ENCODE measurements at regions not wholly inside any gene's neighbourhood (a gene's known extent, or its start where the extent isn't known, plus 50 kb on each side); places are given as distances from the start of the nearest gene placed in this dataset.
"Not testable (repeated sequence)": the region's sequence is repeated elsewhere in the genome, so short reads cannot be mapped to it uniquely, and the experiment has no call there.

DNA sequence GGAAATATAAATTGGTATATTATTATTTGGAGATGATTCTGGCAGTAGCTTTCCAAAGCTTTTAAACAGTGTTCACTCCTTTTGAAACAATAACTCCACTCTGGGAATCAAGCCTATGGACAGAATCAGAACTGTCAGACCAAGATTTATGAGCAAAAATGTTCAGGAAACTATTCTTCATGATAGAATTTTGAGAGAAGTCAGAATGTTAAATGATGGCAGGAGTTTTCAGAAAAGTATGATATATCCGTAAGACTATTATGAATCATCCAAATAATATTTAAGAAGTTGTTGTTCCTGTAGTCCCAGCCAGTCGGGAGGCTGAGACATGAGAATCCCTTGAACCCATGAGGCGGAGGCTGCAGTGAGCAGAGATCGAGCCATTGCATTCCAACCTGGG is 50.5 kb upstream of the ADGRG2 start:
- DNase-seq: no peak

DNA sequence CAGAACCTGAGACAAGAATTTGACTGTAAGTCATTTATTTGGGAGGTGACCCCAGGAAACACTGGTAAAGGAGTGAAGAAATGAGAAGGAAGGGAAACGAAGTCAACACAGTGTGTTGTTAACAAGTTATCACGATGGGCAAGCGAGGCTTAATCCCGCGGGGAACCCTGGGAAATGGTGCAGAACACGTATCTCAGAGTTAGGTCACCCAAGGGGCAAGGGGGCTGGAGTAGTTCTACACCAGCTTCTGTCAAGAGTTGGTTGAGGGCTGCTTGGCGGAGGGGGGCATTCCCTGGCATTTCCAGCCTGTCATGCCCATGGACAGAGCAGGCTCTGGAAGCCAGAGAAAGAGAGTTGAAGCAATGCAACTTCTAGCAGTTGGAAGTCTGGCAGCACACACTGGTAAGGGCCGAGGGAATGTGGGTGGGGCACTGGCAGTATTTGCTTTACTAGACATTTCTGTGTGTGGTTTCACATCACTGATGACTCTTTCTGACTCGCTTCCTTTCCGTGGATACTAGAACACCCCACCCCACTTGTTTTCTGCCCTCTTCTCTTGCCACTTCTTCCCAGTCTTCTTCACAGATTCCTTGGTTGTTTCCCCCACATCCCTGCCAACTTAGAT is 52.2 kb upstream of the ADGRG2 start:
- DNase-seq: no peak

DNA sequence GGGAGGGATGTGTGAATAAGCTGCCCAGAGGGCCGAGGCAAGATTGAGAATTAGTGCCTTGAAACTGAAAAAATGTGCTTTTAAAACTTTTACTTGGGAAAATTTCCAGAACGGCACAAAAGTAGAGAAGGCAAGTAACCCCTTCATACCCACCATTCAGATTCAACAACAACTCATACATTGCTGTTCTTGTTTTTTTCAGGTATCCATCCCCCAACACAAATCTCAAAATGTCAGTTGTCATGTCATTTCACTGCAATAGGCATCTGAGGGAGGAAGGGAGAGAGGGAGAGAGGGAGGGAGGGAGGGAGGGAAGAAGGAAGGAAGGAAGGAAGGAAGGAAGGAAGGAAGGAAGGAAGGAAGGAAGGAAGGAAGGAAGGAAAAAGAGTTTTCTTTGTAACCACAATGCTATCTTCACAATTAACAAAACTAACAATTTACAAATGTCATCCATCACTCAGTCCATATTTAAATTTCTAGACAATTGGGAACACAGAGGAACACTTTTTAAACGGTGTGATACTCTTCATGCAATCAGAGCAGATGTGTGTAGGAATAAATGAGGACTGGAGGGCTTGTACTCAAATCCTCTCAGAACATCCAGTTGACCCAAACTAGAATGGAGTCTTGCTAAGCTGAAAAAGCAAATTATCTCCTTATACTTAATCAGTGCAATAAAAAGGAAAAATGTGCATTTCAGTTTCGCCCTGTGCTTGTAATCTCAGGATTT is 54.8 kb upstream of the ADGRG2 start:
- no peak for DNase-seq

DNA sequence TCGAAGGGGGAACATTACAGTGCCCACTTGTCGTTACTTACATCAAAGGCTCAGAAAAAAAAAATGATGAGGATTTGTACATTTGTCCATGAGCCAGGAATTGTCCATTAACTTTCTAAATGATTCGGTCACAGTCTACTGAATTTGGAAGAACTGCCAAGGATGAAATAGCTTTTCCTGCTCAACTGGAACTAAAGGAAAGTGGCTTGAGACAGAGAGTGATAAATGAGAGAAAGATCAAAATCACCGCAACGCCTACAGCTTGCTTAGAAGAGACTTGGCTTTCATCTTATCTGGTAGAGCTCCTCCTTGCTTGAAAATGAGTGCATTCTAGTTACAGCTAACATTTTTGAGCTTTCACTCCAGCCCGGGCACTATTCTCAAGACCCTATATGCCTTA is 55.5 kb upstream of the ADGRG2 start:
- no peak for DNase-seq

DNA sequence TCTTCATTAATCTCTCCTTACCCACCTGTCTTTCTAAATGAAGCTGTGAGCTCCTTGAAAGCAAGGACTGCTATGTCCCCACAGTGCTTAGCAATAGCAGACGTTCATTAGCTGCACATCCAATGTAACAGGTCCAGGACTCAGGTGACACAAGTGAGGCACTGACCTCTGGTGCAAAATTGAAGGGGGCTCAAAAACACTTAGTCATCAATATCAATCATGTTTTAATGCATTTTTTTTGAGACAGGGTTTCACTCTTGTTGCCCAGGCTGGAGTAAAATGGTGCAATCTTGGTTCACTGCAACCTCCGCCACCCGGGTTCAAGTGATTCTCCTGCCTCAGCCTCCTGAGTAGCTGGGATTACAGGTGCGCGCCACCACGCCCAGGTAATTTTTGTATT is 56.1 kb upstream of the ADGRG2 start:
- no peak for DNase-seq

DNA sequence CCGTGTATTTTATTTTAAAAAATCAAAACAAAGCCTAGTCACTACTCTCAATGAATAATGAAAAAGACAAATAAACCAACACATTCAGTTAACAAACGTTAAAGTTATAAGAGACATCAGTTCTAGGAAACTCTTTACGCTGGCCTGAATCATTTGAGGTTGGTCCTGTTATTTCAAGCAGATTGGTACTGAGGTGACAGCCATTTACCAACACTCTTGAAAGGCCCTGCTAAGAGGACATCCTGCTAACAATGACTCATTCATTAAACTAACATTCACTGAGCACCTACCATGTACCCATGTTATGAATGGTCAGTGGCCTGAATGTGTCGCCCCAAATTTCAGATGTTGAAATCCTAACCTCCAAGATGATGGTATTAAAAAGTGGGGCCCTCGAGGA is 57.1 kb upstream of the ADGRG2 start:
- DNase-seq: no peak

DNA sequence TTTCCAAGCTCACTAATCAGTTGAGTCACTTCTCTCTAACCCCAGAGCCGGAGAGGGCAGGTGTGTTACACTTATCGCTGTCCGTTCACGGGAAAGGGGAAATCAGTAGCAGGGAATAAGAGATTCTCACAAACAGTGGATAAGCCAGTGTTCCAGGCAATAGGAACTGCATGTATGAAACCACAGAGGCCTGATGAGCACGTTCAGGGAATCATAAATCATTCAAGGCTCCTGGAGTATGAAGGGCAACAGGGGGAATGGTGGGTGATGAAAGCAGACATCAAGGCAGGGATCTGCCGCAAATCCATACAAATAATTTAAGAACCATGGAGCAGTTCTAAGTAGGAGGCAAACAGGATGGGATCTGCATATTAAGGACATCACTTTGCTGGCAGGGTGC is 59.1 kb upstream of the ADGRG2 start:
- DNase-seq: no peak

DNA sequence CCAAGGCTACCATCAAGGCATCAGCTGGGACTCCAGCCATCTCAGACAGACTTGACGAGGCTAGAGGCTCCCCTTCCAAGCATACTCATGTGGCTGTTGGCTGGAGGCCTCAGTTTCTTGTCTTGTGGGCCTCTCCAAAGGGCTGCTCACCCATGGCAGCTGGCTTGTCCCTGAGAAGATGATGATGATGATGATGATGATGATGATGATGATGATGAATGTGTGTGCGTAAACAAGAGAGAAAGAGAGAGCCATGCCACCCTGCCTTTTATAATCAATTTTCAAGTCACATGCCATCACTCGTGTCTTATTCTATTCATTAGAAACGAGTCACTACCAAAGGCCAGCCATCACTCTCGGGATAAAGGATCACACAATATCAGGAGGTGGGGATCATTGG is 60.5 kb upstream of the ADGRG2 start:
- no peak for DNase-seq

DNA sequence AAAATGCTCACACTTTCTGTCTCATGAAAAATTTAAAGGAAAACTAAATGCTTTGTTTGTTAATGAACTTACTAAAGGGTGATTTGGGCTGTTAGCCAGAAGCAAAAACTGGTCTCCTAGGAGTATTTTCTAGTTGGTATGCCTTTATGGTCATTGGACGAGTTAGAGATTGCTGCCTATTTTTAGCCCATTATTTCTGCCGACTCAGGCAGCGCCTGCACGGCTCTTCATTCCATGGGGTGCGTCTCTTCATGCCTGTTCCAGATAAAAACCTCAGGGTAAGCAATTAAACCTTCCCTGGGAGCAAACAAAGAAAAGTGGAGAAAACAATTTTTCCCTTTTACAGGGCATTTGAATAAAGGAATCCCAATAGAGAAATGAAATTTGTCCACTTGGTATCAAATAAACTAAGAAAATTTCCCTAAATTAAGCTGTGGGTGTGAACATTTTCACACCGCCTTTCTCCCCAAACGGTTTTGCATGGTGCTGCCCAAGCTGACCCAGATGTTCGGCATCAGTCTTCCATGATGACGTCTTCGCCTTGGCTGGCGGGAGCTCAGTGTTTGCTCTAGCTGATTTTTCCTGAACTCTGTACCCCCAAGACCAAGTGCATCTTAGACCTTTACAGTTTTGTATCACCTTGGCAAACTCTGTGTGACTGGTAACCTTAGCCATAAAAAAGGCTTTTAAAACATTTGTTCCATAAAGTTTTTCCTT is 61.7 kb upstream of the ADGRG2 start:
- DNase-seq: no peak

DNA sequence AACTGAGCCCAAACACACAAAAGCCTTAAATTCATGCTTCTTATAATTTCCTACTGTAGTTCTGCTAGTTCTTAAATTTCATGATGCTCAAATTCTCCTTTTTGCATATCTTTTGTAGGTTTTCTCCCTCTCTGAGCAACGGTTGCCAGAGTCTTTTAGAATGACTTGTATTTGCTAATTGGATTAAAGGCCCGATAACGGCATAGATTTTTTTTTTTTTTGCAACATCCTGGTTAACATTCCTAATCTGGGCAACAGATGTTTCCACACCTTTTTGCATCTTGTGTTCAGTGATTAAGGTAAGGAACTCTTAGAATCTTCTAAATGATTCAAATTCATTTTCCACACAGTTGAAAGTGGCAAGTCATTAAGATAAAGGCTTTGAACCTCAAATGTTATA is 66.3 kb upstream of the ADGRG2 start:
- no peak for DNase-seq

DNA sequence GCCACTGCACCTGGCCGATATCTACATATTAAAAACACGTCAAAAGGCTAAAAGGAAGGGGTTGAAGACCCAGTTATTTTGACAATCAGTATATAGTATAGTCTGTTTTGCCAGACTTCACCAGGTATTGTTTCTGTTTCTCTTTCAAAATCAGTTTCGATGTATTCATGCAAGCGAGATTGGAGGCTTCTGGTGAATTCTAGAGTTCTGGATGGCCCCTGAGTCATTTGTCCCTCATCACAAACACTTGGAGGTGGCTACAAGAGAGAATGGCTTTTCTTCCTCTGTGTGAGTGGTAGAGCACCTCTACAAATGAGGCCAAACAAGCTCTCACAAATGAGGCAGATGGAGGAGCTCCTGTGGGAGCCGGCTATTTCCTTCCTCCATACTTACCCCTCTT is 68.6 kb upstream of the ADGRG2 start:
- no peak for DNase-seq

DNA sequence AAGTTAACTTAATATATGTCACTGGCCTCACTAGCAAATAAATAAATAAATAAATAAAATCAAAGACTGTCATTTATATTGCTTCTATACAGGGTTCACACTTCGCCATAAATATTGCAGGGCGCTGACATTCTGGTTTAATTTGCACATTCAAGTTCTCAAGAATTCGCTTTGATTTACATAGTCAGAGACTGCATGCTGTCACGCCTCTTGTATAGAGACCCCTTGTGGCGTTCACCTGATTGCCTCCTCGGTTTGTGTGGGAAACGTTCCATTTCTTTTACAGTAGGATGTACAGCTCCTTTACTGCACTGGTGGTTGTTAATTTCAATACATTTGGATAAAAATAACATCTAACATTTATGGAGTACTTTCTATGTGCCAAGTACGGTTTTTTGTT is 71.3 kb upstream of the ADGRG2 start:
- DNase-seq: no peak

DNA sequence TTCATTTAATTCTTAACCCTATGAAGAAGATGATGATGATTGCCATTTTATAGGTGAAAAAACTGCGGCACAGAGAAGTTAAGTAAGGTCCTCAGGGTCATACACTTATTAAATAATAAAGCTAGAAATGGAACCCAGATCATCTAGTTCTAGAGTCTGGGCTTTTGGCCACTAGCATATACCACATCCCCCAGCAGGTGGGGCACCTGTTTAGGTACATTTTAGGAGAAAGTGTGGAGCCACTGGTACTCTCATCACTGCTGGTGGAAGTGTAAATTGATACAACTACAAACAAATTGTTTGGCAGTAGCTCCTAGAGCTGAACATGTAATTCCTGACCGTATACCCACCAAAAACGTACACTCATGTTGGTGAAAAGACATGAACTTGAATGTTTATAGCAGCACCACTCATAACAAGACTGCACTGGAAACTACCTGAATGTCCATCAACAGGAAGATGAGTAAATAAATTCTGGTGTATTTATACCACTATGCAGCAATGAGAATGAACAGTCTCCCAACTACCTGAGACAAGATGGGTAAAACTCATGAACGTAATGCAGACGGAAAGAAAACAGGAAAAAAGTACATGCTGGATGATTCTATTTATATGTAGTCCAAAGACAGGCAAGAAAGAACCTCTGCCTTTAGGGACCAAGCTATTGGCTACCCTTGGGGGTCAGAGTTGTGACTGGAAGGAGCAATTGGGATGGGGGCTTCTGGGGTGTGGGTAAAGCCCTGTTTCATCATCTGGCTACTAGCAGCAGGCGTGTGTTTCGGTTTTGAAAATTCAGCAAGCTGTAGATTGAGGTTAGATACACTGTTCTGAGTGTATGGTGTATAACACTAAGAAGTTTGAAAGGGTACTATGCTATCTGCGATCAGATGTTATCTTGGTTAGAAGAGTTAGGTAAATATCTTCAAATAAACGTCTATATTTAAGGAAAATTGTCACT is 72.3 kb upstream of the ADGRG2 start:
- DNase-seq: no peak

DNA sequence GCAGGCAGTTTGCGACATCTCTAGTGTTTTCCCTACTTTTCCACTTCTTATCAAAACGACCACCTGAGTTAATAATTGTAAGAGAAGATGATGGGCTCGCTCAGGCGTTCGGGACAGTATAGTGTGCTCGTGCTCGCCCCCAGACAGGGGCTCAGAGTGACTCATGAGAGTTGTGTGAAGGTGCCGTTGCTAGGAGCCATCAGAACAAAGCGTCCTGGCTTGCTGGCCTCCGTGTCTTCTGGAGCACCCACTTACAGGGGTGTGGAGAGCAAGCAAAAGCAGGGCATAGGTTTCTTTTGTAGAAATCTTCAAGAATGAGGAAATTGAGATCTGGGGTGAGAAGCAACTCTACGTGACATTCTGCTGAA is 73.0 kb upstream of the ADGRG2 start:
- no peak for DNase-seq

DNA sequence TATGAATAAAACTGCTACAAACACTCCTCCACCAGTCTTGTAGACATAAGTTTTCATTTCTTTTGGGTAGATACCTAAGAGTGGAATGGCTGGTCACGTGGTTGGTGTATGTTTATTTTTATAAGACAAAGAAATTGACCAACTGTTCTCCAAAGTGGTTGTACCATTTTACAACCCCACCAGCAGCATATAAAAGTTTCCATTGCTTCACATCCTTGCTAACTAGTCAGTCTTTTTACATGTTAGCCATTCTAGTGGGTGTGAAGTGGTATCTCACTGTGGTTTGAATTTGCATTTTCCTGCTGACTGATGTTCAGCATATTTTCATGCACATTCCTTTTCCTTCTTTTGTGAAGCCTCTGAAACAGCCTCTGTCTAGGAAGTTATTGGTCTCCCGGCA is 76.2 kb upstream of the ADGRG2 start:
- DNase-seq: no peak

DNA sequence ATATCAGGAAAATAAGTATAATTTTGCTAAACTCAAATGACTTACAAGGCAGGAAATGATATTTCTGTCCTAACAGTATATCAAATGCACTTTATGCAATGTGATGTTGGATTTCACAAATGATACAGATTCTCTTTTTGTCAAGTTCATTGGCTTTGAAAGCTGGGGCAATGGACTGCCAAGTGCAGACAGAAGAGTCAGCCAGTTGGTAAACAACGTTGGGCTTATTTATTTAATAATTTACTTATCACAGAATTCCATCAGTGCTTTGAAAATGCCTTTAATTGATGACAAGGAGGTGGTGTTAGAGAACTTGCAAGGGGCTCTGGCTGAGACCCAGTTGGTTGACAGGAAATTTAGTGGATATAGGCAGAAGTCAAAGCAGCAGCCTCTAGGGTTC is 79.9 kb upstream of the ADGRG2 start:
- no peak for DNase-seq

DNA sequence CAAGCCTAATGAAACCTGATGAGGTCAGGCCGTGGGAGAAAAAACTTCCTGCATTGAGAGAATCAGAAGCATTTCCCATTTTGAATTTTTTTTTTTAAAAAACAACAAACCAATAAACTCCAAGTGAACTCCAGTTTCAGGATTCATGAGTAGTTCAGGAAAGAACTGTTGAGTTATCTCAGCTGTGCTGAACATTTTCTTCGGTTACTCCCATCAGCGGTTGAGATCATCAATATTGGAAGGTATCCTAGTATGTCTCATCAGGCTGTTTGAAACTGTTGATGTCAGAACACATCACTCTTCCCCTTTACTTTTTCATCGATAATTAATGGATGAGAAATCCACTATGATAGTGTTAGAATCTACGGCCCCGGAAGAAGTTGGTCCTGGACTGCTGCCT is 82.4 kb upstream of the ADGRG2 start:
- DNase-seq: no peak

DNA sequence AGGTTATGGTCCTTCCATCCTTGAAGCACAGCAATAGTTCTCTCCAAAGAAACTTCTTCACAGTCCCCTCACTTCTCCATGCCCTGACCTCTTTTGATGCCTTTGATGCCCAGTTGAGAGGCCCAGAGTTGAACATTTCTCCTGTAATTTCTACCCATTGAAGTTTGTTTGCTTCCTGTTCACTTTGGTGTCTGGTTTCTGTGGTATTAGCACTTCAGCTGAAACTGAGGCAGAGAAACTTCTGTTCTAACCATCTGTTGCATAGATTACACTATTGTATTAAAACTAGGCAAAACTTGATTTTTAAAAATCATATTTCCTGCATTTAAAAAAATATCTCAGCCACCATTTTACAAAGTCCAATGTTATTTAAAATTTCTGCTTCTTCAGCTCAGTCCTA is 89.8 kb upstream of the ADGRG2 start:
- DNase-seq: no peak

DNA sequence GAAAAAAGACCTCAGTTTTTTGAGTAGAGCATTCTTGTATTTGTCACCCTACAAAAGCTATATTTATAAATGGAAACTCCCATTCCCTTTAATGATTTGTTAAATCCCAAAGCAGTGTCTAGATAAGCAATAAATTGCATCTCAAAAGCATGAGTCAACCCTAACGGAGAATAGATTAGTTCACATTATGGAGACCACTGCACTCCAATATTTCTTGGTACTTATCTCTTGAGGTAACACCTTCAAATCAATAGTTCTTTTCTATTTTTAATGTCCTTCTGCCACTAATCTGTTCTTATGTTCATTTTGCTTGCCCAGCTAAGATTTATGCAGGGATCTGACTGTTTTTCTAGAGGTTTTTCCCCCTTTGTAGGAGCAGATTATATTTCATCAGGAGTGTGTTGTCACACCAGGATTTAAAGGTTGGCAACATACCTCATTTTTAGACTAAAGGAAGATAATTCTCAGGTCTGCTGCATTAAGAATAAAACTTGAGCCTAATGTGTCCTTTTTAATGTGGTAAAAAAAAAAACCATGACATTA is 91.4 kb upstream of the ADGRG2 start:
- DNase-seq: no peak

DNA sequence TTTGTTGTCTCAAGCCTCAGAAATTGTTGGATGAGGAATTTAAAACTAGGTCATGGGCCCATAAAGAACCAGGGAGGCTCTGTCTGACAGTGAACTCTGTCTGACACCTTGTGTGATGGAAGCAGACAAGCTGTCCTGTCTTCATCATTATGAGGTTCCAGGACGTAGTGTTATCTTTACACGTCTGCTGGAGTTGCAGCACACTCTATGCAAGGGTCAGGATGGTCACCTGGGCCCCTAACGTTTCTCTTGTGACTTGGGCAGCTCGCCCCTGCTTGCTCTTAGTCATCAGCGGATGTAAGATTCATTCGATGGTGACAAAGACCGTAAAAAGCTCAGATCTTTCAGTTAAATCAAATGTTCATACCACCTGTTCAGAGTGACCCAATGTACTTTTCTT is 92.0 kb upstream of the ADGRG2 start:
- DNase-seq: no peak

DNA sequence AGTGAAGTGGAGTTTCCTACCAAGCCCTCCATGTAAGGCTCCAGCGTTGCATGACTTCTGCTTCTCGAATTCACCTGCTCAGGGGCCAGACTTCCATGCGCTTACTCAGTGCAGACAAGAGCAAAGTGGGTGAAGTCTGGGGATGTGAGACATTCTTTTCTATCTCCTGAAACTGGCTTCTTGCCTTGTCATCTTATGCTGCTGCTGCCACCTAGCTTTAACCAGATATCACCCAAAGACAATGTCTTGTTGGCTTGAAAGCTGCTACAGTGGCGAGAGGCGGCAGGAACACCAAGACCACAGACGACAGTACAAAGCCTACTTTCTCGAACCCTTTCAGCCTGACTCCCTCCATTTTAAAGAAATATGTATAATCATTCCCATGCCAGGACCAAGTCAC is 103.6 kb upstream of the ADGRG2 start:
- peak in 1 of 2 experiments; percentile 1 for DNase-seq

DNA sequence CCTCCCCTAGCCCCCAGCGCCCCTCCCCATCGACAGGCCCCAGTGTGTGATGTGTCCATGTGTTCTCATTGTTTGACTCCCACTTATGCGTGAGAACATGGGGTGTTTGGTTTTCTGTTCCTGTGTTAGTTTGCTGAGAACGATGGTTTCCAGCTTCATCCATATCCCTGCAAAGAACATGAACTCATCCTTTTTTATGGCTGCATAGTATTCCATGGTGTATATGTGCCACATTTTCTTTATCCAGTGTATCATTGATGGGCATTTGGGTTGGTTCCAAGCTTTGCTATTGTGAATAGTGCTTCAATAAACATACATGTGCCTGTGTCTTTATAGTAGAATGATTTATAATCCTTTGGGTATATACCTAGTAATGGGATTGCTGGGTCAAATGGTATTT is 107.6 kb upstream of the ADGRG2 start:
- not testable (repeated sequence) for DNase-seq

DNA sequence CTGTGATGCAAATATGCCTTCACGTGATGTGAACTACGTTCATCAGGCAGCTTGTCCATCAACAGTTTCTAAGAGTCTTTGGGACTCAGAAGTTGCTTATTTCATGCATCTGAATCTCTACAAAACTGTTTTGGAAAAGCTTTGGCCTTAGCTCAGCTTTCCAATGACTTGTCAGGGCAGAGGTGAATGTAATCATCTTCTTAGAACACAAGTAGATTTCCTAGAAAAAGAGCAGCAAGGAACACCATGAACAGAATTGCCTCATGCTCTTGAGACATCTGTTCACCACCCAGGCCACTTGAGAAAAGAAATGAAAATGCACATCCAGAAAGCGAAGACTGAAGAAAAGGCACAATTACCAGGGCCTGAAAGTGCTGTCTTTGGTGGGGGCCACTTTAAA is 105.8 kb upstream of the PDHA1 start:
- DNase-seq: no peak

All from NCI-H1930 (cell line).